SK-N-SH (cell line): ENCODE measurements at regions not wholly inside any gene's neighbourhood (a gene's known extent, or its start where the extent isn't known, plus 50 kb on each side); places are given as distances from the start of the nearest gene placed in this dataset.

ENCODE experiments used
- CTCF ChIA-PET: fragments of 300-600, 350-600 bp; formaldehyde crosslinking; extraction: SDS; loops from one replicate; lab custom pipeline; 2021; lab: Yijun Ruan, JAX
- POLR2A ChIA-PET: fragments of 350-600 bp; sonication (Branson Sonifier 250); formaldehyde crosslinking; extraction: SDS; loops from one replicate; lab custom pipeline; 2020; ENCODE audit warnings: antibody characterized with exemption, inconsistent platforms; lab: Yijun Ruan, JAX
- DNase-seq: peaks from one replicate; pipeline ENCODE4 v3.0.0; 2012
- H2AFZ ChIP-seq: fragments of 200-600 bp; sonication (generic); 2 replicates; pipeline ENCODE4 v1.8.1; 2016; ENCODE audit warnings: antibody characterized with exemption, mild to moderate bottlenecking, low read depth
- H3F3A ChIP-seq: fragments of 200-600 bp; sonication (generic); replicated peaks from 2 replicates; pipeline ENCODE3; 2016; ENCODE audit warnings: antibody characterized with exemption, mild to moderate bottlenecking; ENCODE audit not compliant: insufficient read depth
- H3K27ac ChIP-seq, 2 experiments: fragments of 200-500 bp in 1 of 2; fragments of 200-600 bp in 1 of 2; sonication (Bioruptor generic) in 1 of 2; sonication (generic), shearing (Covaris generic) in 1 of 2; 2 replicates each; pipeline versions ENCODE4 v1.5.1 to v1.6.1; 2014 to 2016; ENCODE audit warnings: low read depth in 2 of 2, inconsistent platforms in 1 of 2, low read length in 1 of 2, mild to moderate bottlenecking in 1 of 2, mixed read lengths in 1 of 2
- H3K27me3 ChIP-seq: fragments of 200-600 bp; sonication (generic), shearing (Covaris generic); 2 replicates; pipeline ENCODE4 v1.6.1; 2016; ENCODE audit warnings: mixed run types; ENCODE audit not compliant: insufficient read depth
- H3K36me3 ChIP-seq, 2 experiments: fragments of 200-500 bp in 1 of 2; fragments of 200-600 bp in 1 of 2; sonication (Bioruptor generic) in 1 of 2; sonication (generic) in 1 of 2; replicated peaks in 1 of 2; 2 replicates each; pipeline versions ENCODE3 to v1.5.1; 2014 to 2016; ENCODE audit warnings: low read length in 1 of 2, mild to moderate bottlenecking in 1 of 2; ENCODE audit not compliant: insufficient read depth in 2 of 2, control insufficient read depth in 1 of 2
- H3K4me1 ChIP-seq, 2 experiments: fragments of 200-500 bp in 1 of 2; fragments of 200-600 bp in 1 of 2; sonication (Bioruptor generic) in 1 of 2; sonication (generic), shearing (Covaris generic) in 1 of 2; 2 replicates each; pipeline versions ENCODE4 v1.5.1 to v1.6.1; 2014 to 2016; ENCODE audit warnings: low read depth in 1 of 2, low read length in 1 of 2, mixed run types in 1 of 2; ENCODE audit not compliant: insufficient read depth in 2 of 2, control insufficient read depth in 1 of 2
- H3K4me2 ChIP-seq: fragments of 200-600 bp; sonication (generic), shearing (Covaris generic); 2 replicates; pipeline ENCODE4 v1.6.1; 2017; ENCODE audit warnings: mixed run types
- H3K4me3 ChIP-seq, 2 experiments: fragments of 200-500 bp in 1 of 2; fragments of 200-600 bp in 1 of 2; sonication (Bioruptor generic) in 1 of 2; sonication (generic), shearing (Covaris generic) in 1 of 2; 2 replicates each; pipeline versions ENCODE4 v1.5.1 to v1.8.1; 2014 to 2016; ENCODE audit warnings: low read depth in 2 of 2, inconsistent platforms in 1 of 2, low read length in 1 of 2, mild to moderate bottlenecking in 1 of 2, mixed read lengths in 1 of 2, moderate library complexity in 1 of 2
- H3K79me2 ChIP-seq: fragments of 200-600 bp; sonication (generic); 2 replicates; pipeline ENCODE4 v1.8.1; 2017; ENCODE audit warnings: mild to moderate bottlenecking; ENCODE audit not compliant: insufficient read depth
- H3K9ac ChIP-seq: fragments of 200-600 bp; sonication (generic); 2 replicates; pipeline ENCODE4 v1.6.1; 2017; ENCODE audit warnings: mixed run types
- H3K9me2 ChIP-seq: fragments of 200-600 bp; sonication (generic); 2 replicates; pipeline ENCODE4 v1.6.1; 2017; ENCODE audit warnings: mixed run types
- H3K9me3 ChIP-seq: fragments of 200-600 bp; sonication (generic); 2 replicates; pipeline ENCODE4 v1.6.1; 2017; ENCODE audit warnings: mixed run types, mild to moderate bottlenecking, moderate library complexity
- H4K20me1 ChIP-seq: fragments of 200-600 bp; sonication (generic); 2 replicates; pipeline ENCODE4 v1.6.1; 2017; ENCODE audit warnings: mild to moderate bottlenecking, mixed run types; ENCODE audit not compliant: insufficient read depth
- ELF1 ChIP-seq: IDR thresholded peaks from 2 replicates; pipeline ENCODE4 v1.4.0; 2012
- EP300 ChIP-seq, 2 experiments: IDR thresholded peaks; 2 replicates each; pipeline versions ENCODE4 v1.4.0 to v1.6.1; 2012; ENCODE audit warnings: borderline replicate concordance in 1 of 2, low read depth in 1 of 2, low read length in 1 of 2
- EZH2phosphoT487 ChIP-seq: fragments of 200-600 bp; sonication (generic); IDR thresholded peaks from 2 replicates; pipeline ENCODE4 v1.6.1; 2017; ENCODE audit warnings: low read depth, mixed run types, mild to moderate bottlenecking, antibody characterized with exemption, moderate library complexity, borderline replicate concordance
- FOSL2 ChIP-seq: IDR thresholded peaks from 2 replicates; pipeline ENCODE4 v1.4.0; 2012; ENCODE audit warnings: low read depth, mild to moderate bottlenecking, moderate library complexity, borderline replicate concordance
- FOXJ3 ChIP-seq: sonication (generic); formaldehyde crosslinking; IDR thresholded peaks from 2 replicates; pipeline ENCODE4 v1.5.1; 2020; ENCODE audit warnings: mild to moderate bottlenecking, missing genetic modification reagents
- NRF1 ChIP-seq: IDR thresholded peaks from 2 replicates; pipeline ENCODE4 v1.6.1; 2012; ENCODE audit warnings: low read depth, mild to moderate bottlenecking, low read length
- RAD21 ChIP-seq: IDR thresholded peaks from 2 replicates; pipeline ENCODE4 v1.6.1; 2012; ENCODE audit warnings: mild to moderate bottlenecking, low read length
- RCOR1 ChIP-seq: fragments of 150-350 bp; IDR thresholded peaks from 2 replicates; pipeline ENCODE4 v1.6.1; 2017; ENCODE audit warnings: antibody characterized with exemption, low read length
- RFX5 ChIP-seq: IDR thresholded peaks from 2 replicates; pipeline ENCODE4 v1.6.1; 2012; ENCODE audit warnings: mild to moderate bottlenecking, improper control_type of control experiment, low read length
- RXRA ChIP-seq: IDR thresholded peaks from 2 replicates; pipeline ENCODE4 v1.4.0; 2012; ENCODE audit warnings: low read depth, mild to moderate bottlenecking, borderline replicate concordance
- SIN3A ChIP-seq: IDR thresholded peaks from 2 replicates; pipeline ENCODE4 v1.6.1; 2012; ENCODE audit warnings: low read depth, mild to moderate bottlenecking, low read length, moderate library complexity, borderline replicate concordance
- TAF1 ChIP-seq: IDR thresholded peaks from 2 replicates; pipeline ENCODE4 v1.6.1; 2012; ENCODE audit warnings: low read depth, mild to moderate bottlenecking, low read length, moderate library complexity, borderline replicate concordance
- TEAD4 ChIP-seq: IDR thresholded peaks from 2 replicates; pipeline ENCODE4 v1.4.0; 2012; ENCODE audit warnings: mild to moderate bottlenecking, borderline replicate concordance; ENCODE audit not compliant: insufficient read depth
- YY1 ChIP-seq: IDR thresholded peaks from 2 replicates; pipeline ENCODE4 v1.4.0; 2012; ENCODE audit warnings: low read depth, mild to moderate bottlenecking
- WGBS: methylation state at CpG from one replicate; pipeline ENCODE4 v1.1.6; 2017; ENCODE audit warnings: low lambda C conversion rate; 5-methylcytosine and 5-hydroxymethylcytosine counted together
- TF ChIP-seq, protein P1 (sequence below): fragments of 150-350 bp; IDR thresholded peaks from 2 replicates; pipeline ENCODE4 v1.6.1; 2017; ENCODE audit warnings: antibody characterized with exemption, low read length, low read depth, borderline replicate concordance
- TF ChIP-seq, protein P2 (sequence below): IDR thresholded peaks from 2 replicates; pipeline ENCODE4; 2012
- TF ChIP-seq, protein P3 (sequence below): IDR thresholded peaks from 2 replicates; pipeline ENCODE4 v1.6.1; 2012; ENCODE audit warnings: mild to moderate bottlenecking, low read depth, low read length, moderate library complexity

DNA sequence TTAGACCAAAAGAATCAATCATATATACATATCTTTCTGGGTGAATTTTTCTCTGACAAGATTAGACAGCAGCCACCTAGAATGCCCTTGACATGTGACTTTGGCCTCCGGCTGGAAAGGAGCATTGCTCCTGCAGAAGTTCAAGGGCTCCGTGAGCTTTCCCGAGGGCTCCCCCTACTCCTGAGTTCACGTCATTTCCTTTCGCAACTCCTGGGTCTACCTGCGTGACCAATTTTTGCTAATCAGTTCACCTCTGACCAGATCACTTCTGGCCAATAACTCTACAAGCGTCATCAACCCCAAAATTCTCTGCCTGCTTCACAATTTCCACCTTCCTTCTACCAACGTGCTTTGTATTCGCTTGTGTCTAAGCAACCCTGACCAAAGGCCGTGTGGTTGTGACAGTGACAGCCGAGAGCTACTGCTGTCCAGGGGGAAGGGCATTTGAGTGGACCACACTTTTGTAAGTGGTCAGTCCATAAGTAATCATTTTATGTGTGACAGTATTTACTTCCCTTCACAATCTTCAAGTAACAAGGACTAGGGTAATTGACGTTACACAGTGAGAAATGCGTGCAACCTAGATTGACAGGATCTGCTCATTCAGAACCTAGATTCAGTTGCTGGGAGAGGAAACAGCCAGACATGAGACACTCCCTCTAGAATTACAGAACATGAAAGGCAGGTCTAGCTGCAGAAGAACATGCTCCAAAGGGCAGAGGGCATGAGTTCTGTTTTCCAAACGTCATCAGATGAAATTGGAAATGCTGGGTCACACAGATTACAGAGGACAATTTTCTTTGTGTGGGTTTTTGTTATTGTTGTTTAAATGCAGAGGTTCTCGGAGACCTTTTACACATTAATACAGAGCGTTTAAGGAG is 145.9 kb upstream of the SPACA7 start:
- Histone ChIP-seq H3K27ac (no peak overlapping the region), H3K9ac (no peak overlapping the region), H3K9me2 (no peaks in the 10 kb centered on the region), H3K4me2 (no peak overlapping the region), H3K36me3 (no peaks in the 10 kb centered on the region), H2AFZ (no peak overlapping the region), H4K20me1 (no peaks in the 10 kb centered on the region), H3K27me3 (peaks cover 51% of the 10 kb centered on the region; the same call in 1 of the 2 replicates), H3K4me1 (no peaks in the 10 kb centered on the region), H3K79me2 (no peaks in the 10 kb centered on the region), H3K9me3 (no peaks in the 10 kb centered on the region), H3F3A (no peaks in the 10 kb centered on the region), H3K4me3 (no peak overlapping the region)
- CTCF ChIA-PET = no interaction called here
- 1% methylated on average over 16 of the region's 16 CpGs for WGBS
- DNase-seq = no peak
- TF ChIP-seq, protein P1, sequence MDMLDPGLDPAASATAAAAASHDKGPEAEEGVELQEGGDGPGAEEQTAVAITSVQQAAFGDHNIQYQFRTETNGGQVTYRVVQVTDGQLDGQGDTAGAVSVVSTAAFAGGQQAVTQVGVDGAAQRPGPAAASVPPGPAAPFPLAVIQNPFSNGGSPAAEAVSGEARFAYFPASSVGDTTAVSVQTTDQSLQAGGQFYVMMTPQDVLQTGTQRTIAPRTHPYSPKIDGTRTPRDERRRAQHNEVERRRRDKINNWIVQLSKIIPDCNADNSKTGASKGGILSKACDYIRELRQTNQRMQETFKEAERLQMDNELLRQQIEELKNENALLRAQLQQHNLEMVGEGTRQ = no peak
- TF ChIP-seq TAF1 (no peak), RCOR1 (no peak)
- POLR2A ChIA-PET = no interaction called here

DNA sequence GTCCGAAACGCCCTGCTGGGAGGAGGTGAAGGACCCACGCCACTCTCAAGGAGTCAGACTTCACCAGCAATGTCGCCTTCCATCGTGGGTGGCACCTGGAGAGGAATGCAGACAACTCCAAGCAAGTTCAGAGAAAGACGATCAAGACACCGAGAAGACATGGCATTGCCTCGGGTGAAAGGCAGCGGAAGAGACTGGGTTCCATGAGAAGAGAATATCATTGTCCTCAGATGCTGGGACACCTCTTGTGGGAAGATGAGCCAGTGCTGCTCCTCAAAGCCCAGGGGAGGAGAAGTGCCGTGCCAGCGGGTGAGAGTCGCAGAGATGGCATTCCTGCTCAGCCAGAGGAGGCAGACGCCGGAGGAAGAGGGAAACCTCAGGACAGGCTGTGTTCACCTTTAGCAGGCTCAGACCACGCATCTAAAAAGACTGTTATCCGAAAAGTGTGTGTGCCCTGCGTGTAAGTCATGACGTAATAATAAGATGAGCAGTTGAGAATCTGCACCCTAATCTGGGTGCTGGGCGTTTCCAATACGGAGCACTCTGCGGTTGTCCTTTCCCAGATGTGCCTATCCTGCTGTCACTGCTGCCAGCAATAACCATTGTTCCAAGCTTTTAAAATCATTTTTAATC is 144.6 kb upstream of the SPACA7 start:
- WGBS = 23% methylated on average over 20 of the region's 21 CpGs
- Histone ChIP-seq H3K79me2 (no peaks in the 10 kb centered on the region), H3K36me3 (no peaks in the 10 kb centered on the region), H2AFZ (no peak overlapping the region), H3K9ac (no peak overlapping the region), H3K4me2 (no peak overlapping the region), H3K27me3 (peaks cover 55% of the 10 kb centered on the region; the same call in 1 of the 2 replicates), H4K20me1 (no peaks in the 10 kb centered on the region), H3K4me3 (no peak overlapping the region), H3K4me1 (no peaks in the 10 kb centered on the region), H3K27ac (no peak overlapping the region), H3K9me2 (no peaks in the 10 kb centered on the region), H3K9me3 (no peaks in the 10 kb centered on the region), H3F3A (no peaks in the 10 kb centered on the region)
- ChIA-PET POLR2A (no interaction called here), CTCF (no interaction called here)
- TF ChIP-seq, protein P2, sequence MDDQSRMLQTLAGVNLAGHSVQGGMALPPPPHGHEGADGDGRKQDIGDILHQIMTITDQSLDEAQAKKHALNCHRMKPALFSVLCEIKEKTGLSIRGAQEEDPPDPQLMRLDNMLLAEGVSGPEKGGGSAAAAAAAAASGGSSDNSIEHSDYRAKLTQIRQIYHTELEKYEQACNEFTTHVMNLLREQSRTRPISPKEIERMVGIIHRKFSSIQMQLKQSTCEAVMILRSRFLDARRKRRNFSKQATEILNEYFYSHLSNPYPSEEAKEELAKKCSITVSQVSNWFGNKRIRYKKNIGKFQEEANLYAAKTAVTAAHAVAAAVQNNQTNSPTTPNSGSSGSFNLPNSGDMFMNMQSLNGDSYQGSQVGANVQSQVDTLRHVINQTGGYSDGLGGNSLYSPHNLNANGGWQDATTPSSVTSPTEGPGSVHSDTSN = no peak
- TF ChIP-seq, protein P3, sequence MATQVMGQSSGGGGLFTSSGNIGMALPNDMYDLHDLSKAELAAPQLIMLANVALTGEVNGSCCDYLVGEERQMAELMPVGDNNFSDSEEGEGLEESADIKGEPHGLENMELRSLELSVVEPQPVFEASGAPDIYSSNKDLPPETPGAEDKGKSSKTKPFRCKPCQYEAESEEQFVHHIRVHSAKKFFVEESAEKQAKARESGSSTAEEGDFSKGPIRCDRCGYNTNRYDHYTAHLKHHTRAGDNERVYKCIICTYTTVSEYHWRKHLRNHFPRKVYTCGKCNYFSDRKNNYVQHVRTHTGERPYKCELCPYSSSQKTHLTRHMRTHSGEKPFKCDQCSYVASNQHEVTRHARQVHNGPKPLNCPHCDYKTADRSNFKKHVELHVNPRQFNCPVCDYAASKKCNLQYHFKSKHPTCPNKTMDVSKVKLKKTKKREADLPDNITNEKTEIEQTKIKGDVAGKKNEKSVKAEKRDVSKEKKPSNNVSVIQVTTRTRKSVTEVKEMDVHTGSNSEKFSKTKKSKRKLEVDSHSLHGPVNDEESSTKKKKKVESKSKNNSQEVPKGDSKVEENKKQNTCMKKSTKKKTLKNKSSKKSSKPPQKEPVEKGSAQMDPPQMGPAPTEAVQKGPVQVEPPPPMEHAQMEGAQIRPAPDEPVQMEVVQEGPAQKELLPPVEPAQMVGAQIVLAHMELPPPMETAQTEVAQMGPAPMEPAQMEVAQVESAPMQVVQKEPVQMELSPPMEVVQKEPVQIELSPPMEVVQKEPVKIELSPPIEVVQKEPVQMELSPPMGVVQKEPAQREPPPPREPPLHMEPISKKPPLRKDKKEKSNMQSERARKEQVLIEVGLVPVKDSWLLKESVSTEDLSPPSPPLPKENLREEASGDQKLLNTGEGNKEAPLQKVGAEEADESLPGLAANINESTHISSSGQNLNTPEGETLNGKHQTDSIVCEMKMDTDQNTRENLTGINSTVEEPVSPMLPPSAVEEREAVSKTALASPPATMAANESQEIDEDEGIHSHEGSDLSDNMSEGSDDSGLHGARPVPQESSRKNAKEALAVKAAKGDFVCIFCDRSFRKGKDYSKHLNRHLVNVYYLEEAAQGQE = no peak
- TF ChIP-seq TEAD4 (no peak), EZH2phosphoT487 (no peak), RAD21 (no peak), RFX5 (no peak), NRF1 (no peak), EP300 (IDR thresholded peaks at IDR 0.05; ENCODE audit: borderline replicate concordance in 1 of 2, low read depth in 1 of 2, low read length in 1 of 2) (no peak), ELF1 (no peak), TAF1 (no peak), RXRA (no peak), FOXJ3 (no peak), FOSL2 (no peak), SIN3A (no peak), YY1 (no peak)
- TF ChIP-seq, protein P1 = no peak
- no peak for DNase-seq
